GM23338 (cell line): ENCODE measurements at regions not wholly inside any gene's neighbourhood (a gene's known extent, or its start where the extent isn't known, plus 50 kb on each side); places are given as distances from the start of the nearest gene placed in this dataset.

Experiments
- CTCF ChIP-seq, 2 experiments: fragments of 200-600 bp in 1 of 2; sonication (generic) in 1 of 2; conservative IDR thresholded peaks; 2 replicates each; pipeline versions ENCODE4 v1.5.1 to v1.6.1; 2016 to 2017; ENCODE audit warnings: antibody characterized with exemption in 2 of 2, low read depth in 2 of 2, mild to moderate bottlenecking in 2 of 2, moderate library complexity in 1 of 2
- EZH2 ChIP-seq: fragments of 200-600 bp; sonication (generic); IDR thresholded peaks from one replicate; pipeline ENCODE4 v1.8.0; 2017; ENCODE audit warnings: antibody characterized with exemption, mild to moderate bottlenecking, low read depth; ENCODE audit not compliant: unreplicated experiment
- EZH2phosphoT487 ChIP-seq: fragments of 200-600 bp; sonication (generic); IDR thresholded peaks from one replicate; pipeline ENCODE4 v1.8.1; 2018; ENCODE audit warnings: antibody characterized with exemption; ENCODE audit not compliant: unreplicated experiment
- JUNB ChIP-seq: IDR thresholded peaks from one replicate; pipeline ENCODE4 v1.6.1; 2016; ENCODE audit warnings: antibody characterized with exemption; ENCODE audit not compliant: unreplicated experiment
- REST ChIP-seq: IDR thresholded peaks from one replicate; pipeline ENCODE4 v1.6.1; 2018; ENCODE audit warnings: antibody characterized with exemption; ENCODE audit not compliant: unreplicated experiment

GRCh38 chr2:241941691-241942301, 72.3 kb downstream of the RTP5 start:
- TF ChIP-seq JUNB (no peak), CTCF (conservative IDR thresholded peaks at IDR 0.05; ENCODE audit: low read depth in 2 of 2) (no peak), EZH2phosphoT487 (no peak), REST (no peak), EZH2 (no peak)
